Stimulated activated naive B cell treated with anti-CD40 and anti-IgM and Interleukin-4, amounts not matched to agents 10 μg/mL and 1 μg/mL and 100 μg/mL, for 72 hours (primary cell): ENCODE measurements at regions not wholly inside any gene's neighbourhood (a gene's known extent, or its start where the extent isn't known, plus 50 kb on each side); places are given as distances from the start of the nearest gene placed in this dataset.
"Not testable (repeated sequence)": the region's sequence is repeated elsewhere in the genome, so short reads cannot be mapped to it uniquely, and the experiment has no call there.

Experiments used
- ATAC-seq, 2 donors: fragments of 150-1000 bp; cut with Tn5 transposase; replicated peaks; 2 replicates each; pipeline ENCODE4 v1.10.0; 2021; ENCODE audit warnings: moderate library complexity in 1 of 2
- DNase-seq: peaks from one replicate; pipeline ENCODE4 v3.0.0; 2021
- H3K27ac Mint-ChIP-seq: one replicate; pipeline ENCODE4 v1.8.0; 2022; ENCODE audit warnings: mild to moderate bottlenecking, mixed read lengths
- H3K27me3 Mint-ChIP-seq, 2 donors: one replicate each; pipeline ENCODE4 v1.8.0; 2022; ENCODE audit warnings: mixed read lengths in 2 of 2
- H3K36me3 Mint-ChIP-seq, 2 donors: one replicate each; pipeline ENCODE4 v1.8.0; 2022; ENCODE audit warnings: mixed read lengths in 2 of 2, mild to moderate bottlenecking in 1 of 2
- H3K4me1 Mint-ChIP-seq, 2 donors: one replicate each; pipeline ENCODE4 v1.8.0; 2022; ENCODE audit warnings: mixed read lengths in 2 of 2, mild to moderate bottlenecking in 1 of 2
- H3K4me3 Mint-ChIP-seq, 2 donors: one replicate each; pipeline ENCODE4 v1.8.0; 2022; ENCODE audit warnings: mild to moderate bottlenecking in 2 of 2, mixed read lengths in 2 of 2, moderate library complexity in 1 of 2
- H3K9me3 Mint-ChIP-seq, 2 donors: one replicate each; pipeline ENCODE4 v1.8.0; 2022; ENCODE audit warnings: mixed read lengths in 2 of 2, mild to moderate bottlenecking in 1 of 2

- Mint-ChIP-seq H3K27me3 (peaks cover 20 to 23% of the 10 kb centered on the region in 2 donors), H3K4me1 (peaks cover 10 to 16% of the 10 kb centered on the region in 2 donors)
- ATAC-seq, H3K4me3 Mint-ChIP-seq, H3K27ac Mint-ChIP-seq, DNase-seq, H3K9me3 Mint-ChIP-seq, H3K36me3 Mint-ChIP-seq: not testable (repeated sequence)
These were observed 261.1 kb downstream of the RCHY1 start for GRCh38 chr4:75253094-75253493.

GRCh38 chr4:75251547-75251946 is 262.7 kb downstream of the RCHY1 start:
- Mint-ChIP-seq H3K36me3 (peaks cover 0 to 2% of the 10 kb centered on the region in 2 donors), H3K27me3 (peaks cover 7 to 11% of the 10 kb centered on the region in 2 donors), H3K27ac (no peak overlapping the region), H3K4me1 (peaks cover 10 to 16% of the 10 kb centered on the region in 2 donors), H3K4me3 (no peak overlapping the region), H3K9me3 (peaks cover 4% of the 10 kb centered on the region in 2 donors)
- peak; percentile 19 for DNase-seq
- peak; percentile 96 to 98 for ATAC-seq

GRCh38 chr4:75249739-75250138 is 264.5 kb downstream of the RCHY1 start:
- Mint-ChIP-seq H3K27ac (no peak overlapping the region), H3K9me3 (peaks cover 5 to 7% of the 10 kb centered on the region in 2 donors), H3K4me3 (no peak overlapping the region), H3K36me3 (peaks cover 2 to 3% of the 10 kb centered on the region in 2 donors), H3K4me1 (peaks cover 10 to 16% of the 10 kb centered on the region in 2 donors), H3K27me3 (peaks cover 11% of the 10 kb centered on the region in 2 donors)
- DNase-seq (no peak), ATAC-seq (no peak)

GRCh38 chr4:75248770-75249407 is 265.3 kb downstream of the RCHY1 start:
- Mint-ChIP-seq H3K27ac (no peak overlapping the region), H3K36me3 (peaks cover 2 to 3% of the 10 kb centered on the region in 2 donors), H3K4me3 (no peak overlapping the region), H3K9me3 (peaks cover 5 to 7% of the 10 kb centered on the region in 2 donors), H3K27me3 (peaks cover 11% of the 10 kb centered on the region in 2 donors), H3K4me1 (peaks cover 10 to 16% of the 10 kb centered on the region in 2 donors)
- ATAC-seq (no peak), DNase-seq (no peak)

GRCh38 chr4:75244325-75244724 is 269.9 kb downstream of the RCHY1 start:
- Mint-ChIP-seq H3K27me3 (peaks cover 4 to 13% of the 10 kb centered on the region in 2 donors), H3K9me3 (peaks cover 3 to 5% of the 10 kb centered on the region in 2 donors), H3K4me1 (peaks cover 0 to 2% of the 10 kb centered on the region in 2 donors), H3K27ac (no peak overlapping the region), H3K36me3 (peaks cover 0 to 3% of the 10 kb centered on the region in 2 donors), H3K4me3 (no peak overlapping the region)
- no peak for DNase-seq
- no peak for ATAC-seq

DNA sequence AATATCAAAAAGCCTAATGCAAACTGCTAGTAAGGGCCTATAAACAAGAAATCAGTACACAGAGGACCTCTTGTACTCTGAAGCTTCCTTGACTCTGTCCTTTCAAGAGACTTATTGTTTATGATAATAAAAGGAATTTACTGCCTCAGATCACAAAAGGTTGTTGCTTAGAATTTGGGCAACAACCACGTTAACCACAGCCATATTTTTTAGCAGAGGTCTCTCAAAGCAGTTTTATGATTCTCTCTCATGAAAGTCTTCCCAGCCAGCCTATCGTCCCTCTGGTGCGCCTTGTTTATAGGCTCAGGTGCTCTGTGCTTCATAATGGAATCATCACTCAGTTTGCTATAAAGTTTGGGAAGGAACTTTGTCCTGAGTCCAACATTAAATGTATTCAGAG is 270.6 kb downstream of the RCHY1 start:
- Mint-ChIP-seq H3K4me3 (no peak overlapping the region), H3K27me3 (peaks cover 4 to 8% of the 10 kb centered on the region in 2 donors), H3K27ac (no peak overlapping the region), H3K4me1 (no peaks in the 10 kb centered on the region), H3K9me3 (peaks cover 4 to 11% of the 10 kb centered on the region in 2 donors), H3K36me3 (peaks cover 0 to 3% of the 10 kb centered on the region in 2 donors)
- ATAC-seq = no peak
- DNase-seq = no peak

- Mint-ChIP-seq H3K9me3 (peaks cover 4 to 7% of the 10 kb centered on the region in 2 donors), H3K36me3 (no peaks in the 10 kb centered on the region), H3K27ac (no peak overlapping the region), H3K27me3 (peaks cover 14 to 23% of the 10 kb centered on the region in 2 donors), H3K4me1 (peaks cover 9 to 10% of the 10 kb centered on the region in 2 donors), H3K4me3 (no peak overlapping the region)
- DNase-seq (no peak), ATAC-seq (peak; percentile 80 to 82)
These were observed 278.7 kb downstream of the RCHY1 start for GRCh38 chr4:75235359-75235951.

DNA sequence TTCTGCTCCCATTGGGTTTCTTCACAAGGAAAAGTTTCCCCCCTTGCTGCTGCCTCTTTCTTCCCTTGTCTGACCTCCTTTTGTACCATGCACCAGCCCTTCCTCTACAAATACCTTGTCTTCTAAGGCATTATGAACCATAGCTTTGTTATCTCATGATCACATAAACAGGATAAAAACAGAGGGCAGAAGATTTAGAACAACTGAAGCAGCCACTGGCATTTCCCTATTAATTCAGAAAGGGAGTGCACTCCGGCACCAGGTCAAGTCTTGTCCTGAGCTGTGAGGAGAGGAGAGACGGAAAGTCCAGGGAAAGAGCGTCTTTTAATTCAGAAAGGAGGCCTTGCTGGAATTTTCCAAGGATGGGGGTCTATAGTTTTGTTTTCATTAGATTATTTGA is 281.7 kb downstream of the RCHY1 start:
- no peak overlapping the region for H3K4me3 Mint-ChIP-seq
- ATAC-seq = no peak

GRCh38 chr4:75229806-75230570 is 284.2 kb downstream of the RCHY1 start:
- ATAC-seq (peak; percentile 83 to 91), DNase-seq (no peak)
- Mint-ChIP-seq H3K27ac (no peak overlapping the region), H3K9me3 (peaks cover 0 to 8% of the 10 kb centered on the region in 2 donors), H3K4me3 (no peak overlapping the region), H3K27me3 (peaks cover 20 to 27% of the 10 kb centered on the region in 2 donors), H3K4me1 (peaks cover 4 to 8% of the 10 kb centered on the region in 2 donors), H3K36me3 (peaks cover 0 to 3% of the 10 kb centered on the region in 2 donors)

More for the DNA sequence above, 281.7 kb downstream of the RCHY1 start:
- no peaks in the 10 kb centered on the region for H3K9me3 Mint-ChIP-seq
- no peak for DNase-seq
- peaks cover 13 to 15% of the 10 kb centered on the region in 2 donors for H3K4me1 Mint-ChIP-seq
- H3K27ac Mint-ChIP-seq = no peak overlapping the region
- no peaks in the 10 kb centered on the region for H3K36me3 Mint-ChIP-seq
- peaks cover 14 to 19% of the 10 kb centered on the region in 2 donors for H3K27me3 Mint-ChIP-seq

GRCh38 chr4:75213480-75213879 is 280.6 kb downstream of the PARM1 start:
- no peak overlapping the region for H3K4me3 Mint-ChIP-seq
- H3K27ac Mint-ChIP-seq = no peak overlapping the region
- no peak for ATAC-seq
- no peaks in the 10 kb centered on the region for H3K4me1 Mint-ChIP-seq
- peaks cover 0 to 4% of the 10 kb centered on the region in 2 donors for H3K9me3 Mint-ChIP-seq
- H3K36me3 Mint-ChIP-seq = no peaks in the 10 kb centered on the region
- H3K27me3 Mint-ChIP-seq = peaks cover 0 to 8% of the 10 kb centered on the region in 2 donors
- no peak for DNase-seq

DNA sequence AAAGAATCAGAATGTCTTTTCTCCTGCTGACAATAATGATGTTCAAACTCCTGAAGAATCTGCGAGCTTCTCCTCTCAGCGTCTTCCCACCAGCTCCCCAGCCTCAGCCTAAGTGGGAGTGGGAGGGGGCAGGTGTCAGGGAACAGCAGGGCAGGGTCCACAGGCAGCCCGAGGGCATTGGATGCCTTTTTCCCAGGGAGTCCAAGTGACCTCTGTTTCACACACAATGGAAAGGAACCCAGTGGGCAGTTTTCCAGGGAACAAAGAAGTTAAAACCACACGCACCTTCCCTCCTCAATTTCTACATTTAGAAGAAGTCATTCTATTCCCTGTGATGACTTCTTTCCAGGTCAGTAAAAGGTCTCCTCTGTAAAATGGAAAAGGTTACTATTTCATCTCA is 278.5 kb downstream of the PARM1 start:
- H3K4me1 Mint-ChIP-seq = no peaks in the 10 kb centered on the region
- H3K27me3 Mint-ChIP-seq = no peaks in the 10 kb centered on the region
- no peak for ATAC-seq
- H3K36me3 Mint-ChIP-seq = no peaks in the 10 kb centered on the region
- no peak overlapping the region for H3K4me3 Mint-ChIP-seq
- DNase-seq = no peak
- H3K27ac Mint-ChIP-seq = no peak overlapping the region
- H3K9me3 Mint-ChIP-seq = peaks cover 0 to 3% of the 10 kb centered on the region in 2 donors

DNA sequence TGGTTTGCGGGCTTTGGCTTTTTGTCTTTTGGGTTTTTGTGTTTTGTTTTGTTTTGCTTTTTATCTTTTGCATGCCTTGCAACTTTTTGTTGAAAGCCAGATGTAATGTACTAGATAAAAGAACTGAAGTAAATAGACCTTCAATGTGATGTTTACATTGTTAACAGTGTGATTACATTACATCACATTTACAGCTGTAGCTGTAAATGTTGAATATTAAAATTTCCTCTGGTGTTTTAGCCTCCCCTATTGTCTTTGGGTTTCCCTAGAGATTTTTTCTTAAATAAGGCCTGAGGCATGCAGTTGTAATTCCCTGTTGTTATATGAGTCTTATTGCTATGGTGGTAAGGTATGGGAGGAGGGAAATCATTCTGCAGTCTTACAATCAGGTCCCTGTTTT is 275.0 kb downstream of the PARM1 start:
- Mint-ChIP-seq H3K36me3 (no peaks in the 10 kb centered on the region), H3K4me3 (no peak overlapping the region), H3K27ac (no peak overlapping the region), H3K9me3 (no peaks in the 10 kb centered on the region), H3K27me3 (peaks cover 0 to 6% of the 10 kb centered on the region in 2 donors), H3K4me1 (no peaks in the 10 kb centered on the region)
- ATAC-seq = no peak
- no peak for DNase-seq

DNA sequence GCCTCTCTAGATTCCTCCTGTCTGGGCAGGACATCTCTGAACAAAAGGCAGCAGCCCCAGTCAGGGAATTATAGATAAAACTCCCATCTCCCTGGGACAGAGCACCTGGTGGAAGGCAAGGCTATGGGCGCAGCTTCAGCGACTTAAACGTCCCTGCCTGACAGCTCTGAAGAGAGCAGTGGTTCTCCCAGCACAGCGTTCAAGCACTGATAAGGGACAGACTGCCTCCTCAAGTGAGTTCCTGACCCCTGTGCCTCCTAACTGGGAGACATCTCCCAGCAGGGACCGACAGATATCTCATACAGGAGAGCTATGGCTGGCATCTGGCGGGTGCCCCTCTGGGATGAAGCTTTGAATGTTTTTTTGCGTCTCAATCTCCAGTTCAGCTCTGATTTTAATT is 262.2 kb downstream of the PARM1 start:
- H3K4me3 Mint-ChIP-seq = no peak overlapping the region

GRCh38 chr4:75194180-75194579 is 261.3 kb downstream of the PARM1 start:
- H3K36me3 Mint-ChIP-seq = peaks cover 2 to 3% of the 10 kb centered on the region in 2 donors
- peaks cover 12 to 15% of the 10 kb centered on the region in 2 donors for H3K9me3 Mint-ChIP-seq
- H3K27me3 Mint-ChIP-seq = peaks cover 16 to 18% of the 10 kb centered on the region in 2 donors
- H3K27ac Mint-ChIP-seq = no peak overlapping the region
- ATAC-seq (no peak), DNase-seq (no peak)
- H3K4me3 Mint-ChIP-seq = no peak overlapping the region
- no peaks in the 10 kb centered on the region for H3K4me1 Mint-ChIP-seq

More for the DNA sequence above, 262.2 kb downstream of the PARM1 start:
- H3K4me1 Mint-ChIP-seq = no peaks in the 10 kb centered on the region
- DNase-seq (no peak), ATAC-seq (no peak)
- H3K27me3 Mint-ChIP-seq = peaks cover 16 to 18% of the 10 kb centered on the region in 2 donors
- H3K36me3 Mint-ChIP-seq = peaks cover 2 to 3% of the 10 kb centered on the region in 2 donors
- peaks cover 14 to 16% of the 10 kb centered on the region in 2 donors for H3K9me3 Mint-ChIP-seq
- H3K27ac Mint-ChIP-seq = no peak overlapping the region
